ENCODE measurements at regions not wholly inside any gene's neighbourhood (a gene's known extent, or its start where the extent isn't known, plus 50 kb on each side); places are given as distances from the start of the nearest gene placed in this dataset.

DNA sequence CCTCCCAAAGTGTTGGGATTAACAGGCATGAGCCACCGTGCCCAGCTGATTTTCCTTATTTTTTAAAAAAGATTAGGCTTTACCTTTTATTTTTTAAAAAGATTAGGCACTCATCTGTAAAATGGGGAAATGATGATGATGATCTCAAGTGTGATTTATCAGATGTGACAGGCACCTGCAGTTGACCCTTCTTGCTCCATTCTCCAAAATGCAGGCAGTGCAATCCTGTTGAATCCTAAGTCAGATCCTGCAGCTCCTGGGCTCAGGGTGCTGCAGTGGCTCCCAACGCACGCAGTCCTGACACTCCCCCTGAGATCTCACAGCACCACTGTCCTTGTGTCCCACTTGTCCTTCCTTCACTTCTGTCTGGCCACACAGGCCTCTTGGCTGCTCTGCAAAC lies 257.3 kb upstream of the KAZN start:
- no peak overlapping the region for H2AFZ ChIP-seq (ENCODE audit: insufficient read depth, low read depth, low read length, poor library complexity, severe bottlenecking)
- H3K4me2 ChIP-seq (replicated peaks; ENCODE audit: extremely low read depth, low read length, poor library complexity, severe bottlenecking) = no peak overlapping the region
- intact Hi-C loops (cut with micrococcal nuclease) = no loop called here

DNA sequence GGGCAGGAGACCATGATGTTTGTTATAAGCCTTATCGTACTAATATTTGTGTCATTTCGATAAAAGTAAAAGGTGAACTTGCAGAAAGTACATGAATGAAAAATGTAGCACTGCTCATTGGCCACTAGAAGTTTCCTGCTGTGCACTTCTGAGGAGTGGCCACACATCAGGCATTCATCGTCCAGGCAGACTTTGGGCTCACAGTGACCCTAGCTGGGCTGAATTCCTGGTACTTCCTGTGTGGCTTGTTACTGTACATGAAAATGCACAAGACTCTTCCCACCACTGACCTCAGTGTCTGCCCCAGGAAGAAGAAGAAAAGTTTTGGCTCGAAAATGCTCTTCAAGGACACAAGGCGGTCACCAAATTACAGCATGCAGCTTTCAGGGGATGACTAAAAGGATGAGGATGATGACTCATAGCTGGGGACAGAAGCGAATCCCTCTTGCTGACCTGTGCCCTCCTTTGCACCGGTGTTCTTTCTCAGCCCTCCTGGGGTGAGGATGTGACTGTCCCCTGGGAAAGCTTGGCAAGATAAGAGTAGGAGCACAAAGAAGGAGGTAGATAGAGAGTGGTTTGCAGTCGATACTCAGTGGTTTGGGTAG lies 252.4 kb upstream of the KAZN start:
- 82% methylated on average over 6 of the region's 8 CpGs for WGBS (ENCODE audit: insufficient coverage)
- Mint-ChIP-seq H3K27ac (no peak overlapping the region), H3K36me3 (no peaks in the 10 kb centered on the region), H3K4me3 (no peak overlapping the region), H3K4me1 (no peaks in the 10 kb centered on the region), H3K27me3 (ENCODE audit: low read depth in 3 of 3) (peaks cover 1 to 4% (median 3%) of the 10 kb centered on the region in 3 donors), H3K9me3 (peaks cover 0 to 11% (median 6%) of the 10 kb centered on the region in 7 donors)
- TF ChIP-seq, protein P1, sequence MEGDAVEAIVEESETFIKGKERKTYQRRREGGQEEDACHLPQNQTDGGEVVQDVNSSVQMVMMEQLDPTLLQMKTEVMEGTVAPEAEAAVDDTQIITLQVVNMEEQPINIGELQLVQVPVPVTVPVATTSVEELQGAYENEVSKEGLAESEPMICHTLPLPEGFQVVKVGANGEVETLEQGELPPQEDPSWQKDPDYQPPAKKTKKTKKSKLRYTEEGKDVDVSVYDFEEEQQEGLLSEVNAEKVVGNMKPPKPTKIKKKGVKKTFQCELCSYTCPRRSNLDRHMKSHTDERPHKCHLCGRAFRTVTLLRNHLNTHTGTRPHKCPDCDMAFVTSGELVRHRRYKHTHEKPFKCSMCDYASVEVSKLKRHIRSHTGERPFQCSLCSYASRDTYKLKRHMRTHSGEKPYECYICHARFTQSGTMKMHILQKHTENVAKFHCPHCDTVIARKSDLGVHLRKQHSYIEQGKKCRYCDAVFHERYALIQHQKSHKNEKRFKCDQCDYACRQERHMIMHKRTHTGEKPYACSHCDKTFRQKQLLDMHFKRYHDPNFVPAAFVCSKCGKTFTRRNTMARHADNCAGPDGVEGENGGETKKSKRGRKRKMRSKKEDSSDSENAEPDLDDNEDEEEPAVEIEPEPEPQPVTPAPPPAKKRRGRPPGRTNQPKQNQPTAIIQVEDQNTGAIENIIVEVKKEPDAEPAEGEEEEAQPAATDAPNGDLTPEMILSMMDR (IDR thresholded peaks at IDR 0.05) = no peak
- intact Hi-C loops (cut with micrococcal nuclease) = no loop called here
- H3K36me3 ChIP-seq (replicated peaks in 1 of 2; ENCODE audit: control insufficient read depth in 1 of 2, insufficient read depth in 2 of 2, low read length in 2 of 2) = no peaks in the 10 kb centered on the region
- H3K27ac ChIP-seq (ENCODE audit: low read depth in 1 of 2, low read length in 2 of 2) = no peak overlapping the region
- no peak overlapping the region for H2AFZ ChIP-seq (ENCODE audit: insufficient read depth, low read depth, low read length, poor library complexity, severe bottlenecking)
- H3K27me3 ChIP-seq (ENCODE audit: control insufficient read depth in 2 of 2, insufficient read depth in 2 of 2, low read length in 2 of 2) = no peaks in the 10 kb centered on the region
- H3K9me3 ChIP-seq (replicated peaks in 1 of 2; ENCODE audit: control insufficient read depth in 1 of 2, insufficient read depth in 1 of 2, low read length in 2 of 2) = peaks cover 0 to 10% of the 10 kb centered on the region in 2 donors
- H4K20me1 ChIP-seq (ENCODE audit: insufficient read depth, low read length) = no peaks in the 10 kb centered on the region
- H3K9ac ChIP-seq (ENCODE audit: insufficient read depth, low read length, poor library complexity, severe bottlenecking) = no peak overlapping the region
- no peak overlapping the region for H3K4me3 ChIP-seq (replicated peaks in 1 of 3; ENCODE audit: low read depth in 2 of 3, low read length in 3 of 3)
- no peak for DNase-seq
- H3K4me1 ChIP-seq (ENCODE audit: control insufficient read depth in 1 of 2, insufficient read depth in 2 of 2, low read length in 2 of 2) = no peaks in the 10 kb centered on the region
- H3K79me2 ChIP-seq (ENCODE audit: insufficient read depth, low read length) = no peaks in the 10 kb centered on the region
- H3K4me2 ChIP-seq (replicated peaks; ENCODE audit: extremely low read depth, low read length, poor library complexity, severe bottlenecking) = no peak overlapping the region

More for the DNA sequence above, 257.3 kb upstream of the KAZN start:
- no peaks in the 10 kb centered on the region for H3K79me2 ChIP-seq (ENCODE audit: insufficient read depth, low read length)
- DNase-seq = no peak
- no peak overlapping the region for H3K9ac ChIP-seq (ENCODE audit: insufficient read depth, low read length, poor library complexity, severe bottlenecking)
- no peaks in the 10 kb centered on the region for H3K4me1 ChIP-seq (ENCODE audit: control insufficient read depth in 1 of 2, insufficient read depth in 2 of 2, low read length in 2 of 2)
- Mint-ChIP-seq H3K36me3 (no peaks in the 10 kb centered on the region), H3K9me3 (no peaks in the 10 kb centered on the region), H3K27ac (no peak overlapping the region), H3K4me3 (no peak overlapping the region), H3K4me1 (no peaks in the 10 kb centered on the region), H3K27me3 (ENCODE audit: low read depth in 3 of 3) (peaks cover 3 to 5% (median 4%) of the 10 kb centered on the region in 3 donors)
- H3K27ac ChIP-seq (ENCODE audit: low read depth in 1 of 2, low read length in 2 of 2) = no peak overlapping the region
- 91% methylated on average over 2 of the region's 3 CpGs for WGBS (ENCODE audit: insufficient coverage)
- H3K36me3 ChIP-seq (replicated peaks in 1 of 2; ENCODE audit: control insufficient read depth in 1 of 2, insufficient read depth in 2 of 2, low read length in 2 of 2) = no peaks in the 10 kb centered on the region
- TF ChIP-seq, protein P1 (IDR thresholded peaks at IDR 0.05) = no peak
- H3K4me3 ChIP-seq (replicated peaks in 1 of 3; ENCODE audit: low read depth in 2 of 3, low read length in 3 of 3) = no peak overlapping the region
- no peaks in the 10 kb centered on the region for H3K9me3 ChIP-seq (replicated peaks in 1 of 2; ENCODE audit: control insufficient read depth in 1 of 2, insufficient read depth in 1 of 2, low read length in 2 of 2)
- no peaks in the 10 kb centered on the region for H3K27me3 ChIP-seq (ENCODE audit: control insufficient read depth in 2 of 2, insufficient read depth in 2 of 2, low read length in 2 of 2)
- no peaks in the 10 kb centered on the region for H4K20me1 ChIP-seq (ENCODE audit: insufficient read depth, low read length)
